H1 (cell line): ENCODE measurements at regions not wholly inside any gene's neighbourhood (a gene's known extent, or its start where the extent isn't known, plus 50 kb on each side); places are given as distances from the start of the nearest gene placed in this dataset.

Source experiments
- CTCF ChIA-PET: fragments of 300-600 bp; sonication (Branson Sonifier 250); formaldehyde crosslinking; loops from one replicate; lab custom pipeline; 2021; ENCODE audit not compliant: partially characterized antibody; lab: Charles Lee
- POLR2A ChIA-PET: fragments of 300-600 bp; sonication (Branson Sonifier 250); formaldehyde crosslinking; loops from one replicate; lab custom pipeline; 2021; ENCODE audit warnings: inconsistent platforms; ENCODE audit not compliant: partially characterized antibody; lab: Charles Lee
- DNase-seq, 2 experiments: peaks; one replicate each; pipeline versions ENCODE4 v3.0.0 to v3.0.0-alpha.2; 2010 to 2022; ENCODE audit warnings: low spot score in 2 of 2, low read depth in 1 of 2, mixed read lengths in 1 of 2
- FAIRE-seq: peaks from 2 replicates; lab custom pipeline; 2011; peaks lifted over from hg19 to GRCh38; lab: Jason Lieb, UNC
- H2AFZ ChIP-seq: 2 replicates; pipeline ENCODE4 v1.8.1; 2012; ENCODE audit warnings: low read length, inconsistent platforms
- H2AK5ac ChIP-seq: 2 replicates; pipeline ENCODE4 v1.6.1; 2013; ENCODE audit warnings: low read depth, low read length
- H2BK120ac ChIP-seq: replicated peaks from 2 replicates; pipeline ENCODE3; 2013; ENCODE audit warnings: low read depth, low read length, inconsistent platforms
- H2BK12ac ChIP-seq: 2 replicates; pipeline ENCODE4 v1.6.1; 2013; ENCODE audit warnings: low read depth, low read length
- H2BK15ac ChIP-seq: 2 replicates; pipeline ENCODE4 v1.6.1; 2013; ENCODE audit warnings: low read length
- H2BK20ac ChIP-seq: 2 replicates; pipeline ENCODE4 v1.6.1; 2013; ENCODE audit warnings: low read length
- H2BK5ac ChIP-seq: 2 replicates; pipeline ENCODE4 v1.6.1; 2013; ENCODE audit warnings: low read depth, low read length
- H3K14ac ChIP-seq: 2 replicates; pipeline ENCODE4 v1.6.1; 2013; ENCODE audit warnings: inconsistent platforms; ENCODE audit not compliant: insufficient read length
- H3K18ac ChIP-seq: 2 replicates; pipeline ENCODE4 v1.6.1; 2013; ENCODE audit warnings: low read length; ENCODE audit errors: extremely low read depth
- H3K23ac ChIP-seq: 2 replicates; pipeline ENCODE4 v1.6.1; 2013; ENCODE audit warnings: inconsistent platforms; ENCODE audit not compliant: insufficient read length
- H3K23me2 ChIP-seq: 2 replicates; pipeline ENCODE4 v1.6.1; 2013; ENCODE audit warnings: low read depth, low read length
- H3K27ac ChIP-seq: 2 replicates; pipeline ENCODE4 v1.6.1; 2011; ENCODE audit warnings: low read depth, low read length, inconsistent platforms
- H3K27me3 ChIP-seq, 4 experiments: replicated peaks in 1 of 4; 1 replicate in 1 of 4; 2 replicates in 3 of 4; pipeline versions ENCODE4 v1.6.1 to v1.8.1; 2011 to 2013; ENCODE audit warnings: low read length in 3 of 4, mild to moderate bottlenecking in 3 of 4, inconsistent platforms in 2 of 4, mixed read lengths in 2 of 4, moderate library complexity in 1 of 4; ENCODE audit not compliant: control insufficient read depth in 3 of 4, insufficient read depth in 3 of 4; ENCODE audit errors: extremely low read depth in 1 of 4
- H3K36me3 ChIP-seq, 4 experiments: 2 replicates each; pipeline versions ENCODE4 v1.6.1 to v1.8.1; 2011 to 2013; ENCODE audit warnings: mild to moderate bottlenecking in 4 of 4, low read length in 3 of 4, moderate library complexity in 2 of 4, control low read depth in 1 of 4, inconsistent platforms in 1 of 4; ENCODE audit not compliant: insufficient read depth in 4 of 4, control insufficient read depth in 2 of 4
- H3K4ac ChIP-seq: replicated peaks from 2 replicates; pipeline ENCODE3; 2013; ENCODE audit warnings: low read length, low read depth, mixed read lengths, inconsistent platforms; ENCODE audit not compliant: insufficient read length
- H3K4me1 ChIP-seq, 4 experiments: replicated peaks in 1 of 4; 1 replicate in 1 of 4; 2 replicates in 3 of 4; pipeline versions ENCODE4 v1.6.1 to v1.8.1; 2011 to 2013; ENCODE audit warnings: low read length in 3 of 4, inconsistent platforms in 2 of 4, mixed read lengths in 1 of 4; ENCODE audit not compliant: insufficient read depth in 4 of 4, control insufficient read depth in 3 of 4
- H3K4me2 ChIP-seq, 2 experiments: 2 replicates each; pipeline versions ENCODE4 v1.6.1 to v1.8.1; 2011 to 2013; ENCODE audit warnings: low read depth in 2 of 2, low read length in 2 of 2, control low read depth in 1 of 2, inconsistent platforms in 1 of 2, mild to moderate bottlenecking in 1 of 2; ENCODE audit not compliant: insufficient read depth in 1 of 2
- H3K4me3 ChIP-seq, 4 experiments: fragments of 200-600, 300-600 bp in 1 of 4; sonication (generic), shearing (Covaris generic), sonication (Bioruptor Twin) in 1 of 4; 2 replicates each; pipeline versions ENCODE4 v1.5.1 to v1.8.1; 2011 to 2016; ENCODE audit warnings: low read length in 4 of 4, low read depth in 3 of 4, control low read depth in 2 of 4, inconsistent platforms in 2 of 4, mild to moderate bottlenecking in 2 of 4, mixed read lengths in 1 of 4, moderate library complexity in 1 of 4; ENCODE audit not compliant: insufficient read depth in 2 of 4; ENCODE audit errors: extremely low read depth in 1 of 4
- H3K56ac ChIP-seq: replicated peaks from 2 replicates; pipeline ENCODE3; 2013; ENCODE audit warnings: low read depth, mild to moderate bottlenecking, mixed read lengths, low read length, inconsistent platforms; ENCODE audit not compliant: insufficient read length
- H3K79me1 ChIP-seq: 2 replicates; pipeline ENCODE4 v1.6.1; 2013; ENCODE audit warnings: low read depth, low read length, control low read depth
- H3K79me2 ChIP-seq, 2 experiments: 2 replicates each; pipeline versions ENCODE4 v1.6.1 to v1.8.1; 2012 to 2013; ENCODE audit warnings: low read length in 2 of 2, mild to moderate bottlenecking in 2 of 2, inconsistent platforms in 1 of 2; ENCODE audit not compliant: insufficient read depth in 2 of 2, control insufficient read depth in 1 of 2
- H3K9ac ChIP-seq, 4 experiments: replicated peaks in 1 of 4; 1 replicate in 1 of 4; 2 replicates in 3 of 4; pipeline versions ENCODE4 v1.6.1 to v1.8.1; 2011 to 2013; ENCODE audit warnings: low read depth in 3 of 4, low read length in 3 of 4, control low read depth in 2 of 4, mild to moderate bottlenecking in 2 of 4, moderate library complexity in 2 of 4, inconsistent platforms in 1 of 4; ENCODE audit errors: extremely low read depth in 1 of 4
- H3K9me3 ChIP-seq, 2 experiments: 2 replicates each; pipeline versions ENCODE4 v1.6.1 to v1.8.1; 2012 to 2013; ENCODE audit warnings: mild to moderate bottlenecking in 2 of 2, moderate library complexity in 2 of 2, control low read depth in 1 of 2, inconsistent platforms in 1 of 2, low read depth in 1 of 2, low read length in 1 of 2, mixed read lengths in 1 of 2; ENCODE audit not compliant: insufficient read depth in 2 of 2
- H4K20me1 ChIP-seq, 2 experiments: replicated peaks in 1 of 2; 2 replicates each; pipeline versions ENCODE3 to v1.8.1; 2011 to 2013; ENCODE audit warnings: inconsistent platforms in 2 of 2, low read length in 2 of 2, mild to moderate bottlenecking in 1 of 2; ENCODE audit not compliant: insufficient read depth in 2 of 2, control insufficient read depth in 1 of 2
- H4K5ac ChIP-seq: 2 replicates; pipeline ENCODE4 v1.6.1; 2013; ENCODE audit warnings: low read length, low read depth, mixed read lengths, inconsistent platforms; ENCODE audit not compliant: insufficient read length
- H4K8ac ChIP-seq: 2 replicates; pipeline ENCODE4 v1.8.0; 2013; ENCODE audit warnings: mild to moderate bottlenecking, moderate library complexity, low read length, inconsistent platforms; ENCODE audit not compliant: insufficient read depth; ENCODE audit errors: extremely low read depth
- H4K91ac ChIP-seq: replicated peaks from 2 replicates; pipeline ENCODE3; 2013; ENCODE audit warnings: low read length, mixed read lengths, inconsistent platforms; ENCODE audit not compliant: insufficient read length
- BACH1 ChIP-seq: IDR thresholded peaks from 2 replicates; pipeline ENCODE4 v1.6.1; 2012; ENCODE audit warnings: low read length, improper control_type of control experiment
- BCL11A ChIP-seq, 2 experiments: IDR thresholded peaks; one replicate each; pipeline ENCODE4 v1.6.1; 2011; ENCODE audit warnings: low read depth in 2 of 2, low read length in 2 of 2, mild to moderate bottlenecking in 2 of 2
- EZH2 ChIP-seq: fragments of 200-600 bp; sonication (generic); IDR thresholded peaks from 2 replicates; pipeline ENCODE4 v1.7.1; 2012; ENCODE audit warnings: low read depth, mild to moderate bottlenecking, moderate library complexity, low read length, inconsistent platforms; ENCODE audit not compliant: severe bottlenecking
- GABPA ChIP-seq: IDR thresholded peaks from 2 replicates; pipeline ENCODE4 v1.6.1; 2011; ENCODE audit warnings: mild to moderate bottlenecking, low read length, moderate library complexity, borderline replicate concordance; ENCODE audit not compliant: insufficient read depth
- GTF2F1 ChIP-seq: IDR thresholded peaks from 2 replicates; pipeline ENCODE4 v1.6.1; 2012; ENCODE audit warnings: low read depth, low read length, improper control_type of control experiment, borderline replicate concordance
- KDM4A ChIP-seq: IDR thresholded peaks from one replicate; pipeline ENCODE4 v1.7.1; 2012; ENCODE audit warnings: low read depth, mild to moderate bottlenecking, moderate library complexity, low read length, inconsistent platforms; ENCODE audit not compliant: severe bottlenecking
- MAFK ChIP-seq: IDR thresholded peaks from 2 replicates; pipeline ENCODE4 v1.6.1; 2012; ENCODE audit warnings: low read depth, mild to moderate bottlenecking, improper control_type of control experiment, low read length
- MAX ChIP-seq: IDR thresholded peaks from 2 replicates; pipeline ENCODE4 v1.6.1; 2012; ENCODE audit warnings: inconsistent platforms
- TCF12 ChIP-seq: IDR thresholded peaks from 2 replicates; pipeline ENCODE4 v1.6.1; 2011; ENCODE audit warnings: low read depth, mild to moderate bottlenecking, low read length
- YY1 ChIP-seq: IDR thresholded peaks from 2 replicates; pipeline ENCODE4 v1.6.1; 2011; ENCODE audit warnings: low read depth, mild to moderate bottlenecking, low read length
- WGBS, 2 experiments: shearing (Covaris generic) in 1 of 2; methylation state at CpG; one replicate each; pipeline versions ENCODE4 v1.1.6 to v1.1.7; 2013 to 2015; ENCODE audit warnings: low lambda C conversion rate in 2 of 2, mixed read lengths in 2 of 2, inconsistent platforms in 1 of 2, low coverage in 1 of 2, missing lambda C conversion rate in 1 of 2; ENCODE audit not compliant: insufficient replicate concordance in 2 of 2, insufficient coverage in 1 of 2, insufficient read length in 1 of 2; ENCODE audit errors: extremely low coverage in 1 of 2, missing lambda C conversion rate in 1 of 2; 5-methylcytosine and 5-hydroxymethylcytosine counted together
- TF ChIP-seq, protein P1 (sequence below): IDR thresholded peaks from 2 replicates; pipeline ENCODE4 v1.6.1; 2012; ENCODE audit warnings: low read length, inconsistent platforms

GRCh38 chr14:38098074-38098836 is 109.4 kb upstream of the SSTR1 start:
- H4K20me1 ChIP-seq = peaks cover 0 to 1% of the 10 kb centered on the region in 2 experiments
- no peaks in the 10 kb centered on the region for H3K27me3 ChIP-seq
- ChIA-PET POLR2A (no interaction called here), CTCF (interaction anchor here (0.7 to 1.2 kb wide), 2 partner anchors 9 to 82 kb away, joined by 3 read pairs; no protein-coding TSS in a partner anchor)
- no peak overlapping the region for H2BK120ac ChIP-seq
- H2BK20ac ChIP-seq = no peak overlapping the region
- no peak overlapping the region for H2BK12ac ChIP-seq
- no peak overlapping the region for H3K23ac ChIP-seq
- no peak overlapping the region for H2BK15ac ChIP-seq
- no peaks in the 10 kb centered on the region for H3K23me2 ChIP-seq
- H3K9me3 ChIP-seq = peaks cover 7 to 10% of the 10 kb centered on the region in 2 experiments; a peak in 3 of 4 replicates
- no peak overlapping the region for H3K4me2 ChIP-seq
- H3K36me3 ChIP-seq = peaks cover 0 to 4% (median 0%) of the 10 kb centered on the region in 4 experiments; a peak in 1 of 8 replicates
- no peak overlapping the region for H3K56ac ChIP-seq
- H3K79me1 ChIP-seq = no peaks in the 10 kb centered on the region
- no peak overlapping the region for H2AK5ac ChIP-seq
- FAIRE-seq (no peak), DNase-seq (no peak)
- H3K9ac ChIP-seq = no peak overlapping the region
- no peak overlapping the region for H4K91ac ChIP-seq
- no peak overlapping the region for H2BK5ac ChIP-seq
- WGBS, 2 experiments = 96% methylated on average over 4 of the region's 4 CpGs; no CpG with 5 or more reads in 1 of the 2 experiments
- H3K27ac ChIP-seq = no peak overlapping the region
- H3K4me1 ChIP-seq = no peaks in the 10 kb centered on the region
- no peak overlapping the region for H4K8ac ChIP-seq
- H4K5ac ChIP-seq = no peak overlapping the region
- H2AFZ ChIP-seq = no peak overlapping the region
- no peak overlapping the region for H3K18ac ChIP-seq
- H3K4me3 ChIP-seq = no peak overlapping the region
- H3K79me2 ChIP-seq = no peaks in the 10 kb centered on the region
- H3K14ac ChIP-seq = no peak overlapping the region
- no peak overlapping the region for H3K4ac ChIP-seq
- TF ChIP-seq MAX (no peak), YY1 (no peak), GABPA (no peak), TCF12 (no peak), BCL11A (IDR thresholded peaks at IDR 0.05; ENCODE audit: low read depth in 2 of 2, low read length in 2 of 2) (no peak), MAFK (no peak), BACH1 (no peak), KDM4A (no peak), EZH2 (no peak), GTF2F1 (no peak)
- TF ChIP-seq, protein P1, sequence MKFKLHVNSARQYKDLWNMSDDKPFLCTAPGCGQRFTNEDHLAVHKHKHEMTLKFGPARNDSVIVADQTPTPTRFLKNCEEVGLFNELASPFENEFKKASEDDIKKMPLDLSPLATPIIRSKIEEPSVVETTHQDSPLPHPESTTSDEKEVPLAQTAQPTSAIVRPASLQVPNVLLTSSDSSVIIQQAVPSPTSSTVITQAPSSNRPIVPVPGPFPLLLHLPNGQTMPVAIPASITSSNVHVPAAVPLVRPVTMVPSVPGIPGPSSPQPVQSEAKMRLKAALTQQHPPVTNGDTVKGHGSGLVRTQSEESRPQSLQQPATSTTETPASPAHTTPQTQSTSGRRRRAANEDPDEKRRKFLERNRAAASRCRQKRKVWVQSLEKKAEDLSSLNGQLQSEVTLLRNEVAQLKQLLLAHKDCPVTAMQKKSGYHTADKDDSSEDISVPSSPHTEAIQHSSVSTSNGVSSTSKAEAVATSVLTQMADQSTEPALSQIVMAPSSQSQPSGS = no peak
